H9 (cell line): ENCODE measurements at regions not wholly inside any gene's neighbourhood (a gene's known extent, or its start where the extent isn't known, plus 50 kb on each side); places are given as distances from the start of the nearest gene placed in this dataset.

ENCODE experiments used
- DNase-seq: peaks from one replicate; pipeline ENCODE4 v3.0.0-alpha.2; 2017
- H2AFZ ChIP-seq: one replicate; pipeline ENCODE4 v1.6.1; 2013; ENCODE audit warnings: mild to moderate bottlenecking, low read length, control low read depth, moderate library complexity
- H2AK5ac ChIP-seq: 2 replicates; pipeline ENCODE4 v1.6.1; 2013; ENCODE audit warnings: low read length, control low read depth, mixed read lengths; ENCODE audit not compliant: insufficient read length
- H2BK120ac ChIP-seq: one replicate; pipeline ENCODE4 v1.6.1; 2013; ENCODE audit warnings: low read depth, mild to moderate bottlenecking, low read length, control low read depth, inconsistent platforms; ENCODE audit not compliant: poor library complexity, severe bottlenecking
- H2BK12ac ChIP-seq: 2 replicates; pipeline ENCODE4 v1.6.1; 2013; ENCODE audit warnings: low read length, control low read depth, mixed read lengths, low read depth; ENCODE audit not compliant: insufficient read length
- H2BK15ac ChIP-seq: 2 replicates; pipeline ENCODE4 v1.6.1; 2013; ENCODE audit warnings: low read depth, low read length, control low read depth
- H2BK20ac ChIP-seq: one replicate; pipeline ENCODE4 v1.6.1; 2013; ENCODE audit warnings: low read depth, mild to moderate bottlenecking, low read length, control low read depth, inconsistent platforms; ENCODE audit not compliant: poor library complexity, severe bottlenecking
- H2BK5ac ChIP-seq: 2 replicates; pipeline ENCODE4 v1.6.1; 2013; ENCODE audit warnings: low read length, control low read depth, mixed read lengths; ENCODE audit not compliant: insufficient read length
- H3K14ac ChIP-seq: 2 replicates; pipeline ENCODE4 v1.6.1; 2013; ENCODE audit warnings: low read length, control low read depth; ENCODE audit not compliant: insufficient read depth
- H3K18ac ChIP-seq: 2 replicates; pipeline ENCODE4 v1.6.1; 2013; ENCODE audit warnings: low read depth, mild to moderate bottlenecking, mixed read lengths, low read length, control low read depth; ENCODE audit not compliant: insufficient read length
- H3K23ac ChIP-seq: 2 replicates; pipeline ENCODE4 v1.6.1; 2013; ENCODE audit warnings: low read length, control low read depth, mixed read lengths, low read depth; ENCODE audit not compliant: insufficient read length
- H3K23me2 ChIP-seq: 2 replicates; pipeline ENCODE4 v1.6.1; 2013; ENCODE audit warnings: low read depth, mild to moderate bottlenecking, mixed read lengths, low read length, control low read depth; ENCODE audit not compliant: insufficient read length, poor library complexity, severe bottlenecking
- H3K27ac ChIP-seq: 2 replicates; pipeline ENCODE4 v1.5.1; 2013; ENCODE audit warnings: low read length, control low read depth, mixed read lengths, low read depth; ENCODE audit not compliant: insufficient read length
- H3K27me3 ChIP-seq: 2 replicates; pipeline ENCODE4 v1.6.1; 2013; ENCODE audit warnings: low read length, control low read depth, inconsistent platforms; ENCODE audit not compliant: insufficient read depth
- H3K4ac ChIP-seq: 2 replicates; pipeline ENCODE4 v1.6.1; 2013; ENCODE audit warnings: low read depth, mild to moderate bottlenecking, control low read depth, inconsistent platforms, low read length, moderate library complexity
- H3K4me1 ChIP-seq: 2 replicates; pipeline ENCODE4 v1.6.1; 2013; ENCODE audit warnings: low read length, control low read depth, inconsistent platforms; ENCODE audit not compliant: insufficient read depth
- H3K4me2 ChIP-seq: 2 replicates; pipeline ENCODE4 v1.6.1; 2013; ENCODE audit warnings: low read length, control low read depth, mixed read lengths; ENCODE audit not compliant: insufficient read length, insufficient read depth
- H3K56ac ChIP-seq: 2 replicates; pipeline ENCODE4 v1.6.1; 2013; ENCODE audit warnings: low read depth, mild to moderate bottlenecking, mixed read lengths, low read length, control low read depth; ENCODE audit not compliant: insufficient read length
- H3K79me1 ChIP-seq: 2 replicates; pipeline ENCODE4 v1.6.1; 2013; ENCODE audit warnings: low read depth, mild to moderate bottlenecking, moderate library complexity, low read length, control low read depth, inconsistent platforms; ENCODE audit not compliant: insufficient read depth, poor library complexity, severe bottlenecking
- H3K79me2 ChIP-seq: 2 replicates; pipeline ENCODE4 v1.6.1; 2013; ENCODE audit warnings: low read length, control low read depth, inconsistent platforms; ENCODE audit not compliant: insufficient read depth
- H3K9ac ChIP-seq: 2 replicates; pipeline ENCODE4 v1.6.1; 2013; ENCODE audit warnings: low read length, control low read depth, mixed read lengths; ENCODE audit not compliant: insufficient read length; ENCODE audit errors: extremely low read depth
- H3K9me3 ChIP-seq: one replicate; pipeline ENCODE4 v1.6.1; 2013; ENCODE audit warnings: low read depth, low read length, inconsistent platforms; ENCODE audit not compliant: control insufficient read depth
- H3T11ph ChIP-seq: one replicate; pipeline ENCODE4 v1.6.1; 2013; ENCODE audit warnings: mild to moderate bottlenecking, low read length, control low read depth, inconsistent platforms
- H4K20me1 ChIP-seq: one replicate; pipeline ENCODE4 v1.6.1; 2013; ENCODE audit not compliant: control insufficient read depth, insufficient read length, insufficient read depth
- H4K5ac ChIP-seq: 2 replicates; pipeline ENCODE4 v1.6.1; 2013; ENCODE audit warnings: low read depth, mild to moderate bottlenecking, mixed read lengths, low read length, control low read depth; ENCODE audit not compliant: insufficient read length
- H4K8ac ChIP-seq: replicated peaks from 2 replicates; pipeline ENCODE4 v1.6.1; 2013; ENCODE audit warnings: low read length, control low read depth, mixed read lengths, low read depth; ENCODE audit not compliant: insufficient read length
- H4K91ac ChIP-seq: 2 replicates; pipeline ENCODE4 v1.6.1; 2013; ENCODE audit warnings: low read depth, mild to moderate bottlenecking, moderate library complexity, mixed read lengths, low read length, control low read depth; ENCODE audit not compliant: insufficient read length
- H3K27ac Mint-ChIP-seq, 3 experiments: 2 replicates in 2 of 3; 3 replicates in 1 of 3; pipeline ENCODE4 v1.8.0; 2020 to 2021; ENCODE audit warnings: mixed read lengths in 3 of 3, mild to moderate bottlenecking in 1 of 3, moderate library complexity in 1 of 3
- H3K27me3 Mint-ChIP-seq: 2 replicates; pipeline ENCODE4 v1.8.0; 2021; ENCODE audit warnings: low read depth, mild to moderate bottlenecking, moderate library complexity, mixed read lengths
- H3K36me3 Mint-ChIP-seq, 3 experiments: 2 replicates in 2 of 3; 3 replicates in 1 of 3; pipeline ENCODE4 v1.8.0; 2020 to 2021; ENCODE audit warnings: low read depth in 3 of 3, mixed read lengths in 3 of 3; ENCODE audit not compliant: insufficient read depth in 1 of 3
- H3K4me1 Mint-ChIP-seq, 2 experiments: 2 replicates each; pipeline ENCODE4 v1.8.0; 2020; ENCODE audit warnings: mixed read lengths in 2 of 2
- H3K4me3 Mint-ChIP-seq, 2 experiments: 2 replicates in 1 of 2; 3 replicates in 1 of 2; pipeline ENCODE4 v1.8.0; 2020 to 2021; ENCODE audit warnings: mild to moderate bottlenecking in 2 of 2, mixed read lengths in 2 of 2, moderate library complexity in 1 of 2
- H3K9me3 Mint-ChIP-seq, 2 experiments: 2 replicates in 1 of 2; 3 replicates in 1 of 2; pipeline ENCODE4 v1.8.0; 2020; ENCODE audit warnings: mild to moderate bottlenecking in 2 of 2, mixed read lengths in 2 of 2, moderate library complexity in 1 of 2
- CTCF ChIP-seq: fragments of 200-600 bp; sonication (generic); conservative IDR thresholded peaks from 3 replicates; pipeline ENCODE4 v1.8.0; 2021; ENCODE audit warnings: antibody characterized with exemption, mild to moderate bottlenecking
- WGBS: extraction: QIAGEN DNeasy Blood & Tissue Kit; methylation state at CpG from one replicate; pipeline ENCODE4 v1.1.7; 2013; ENCODE audit warnings: missing lambda C conversion rate, low lambda C conversion rate, mixed read lengths; ENCODE audit not compliant: insufficient read length; ENCODE audit errors: extremely low coverage; 5-methylcytosine and 5-hydroxymethylcytosine counted together

GRCh38 chr5:89281766-89282553 is 399.0 kb upstream of the MEF2C start:
- no peak overlapping the region for H3K27ac ChIP-seq

More at GRCh38 chr5:89281766-89282553, 399.0 kb upstream of the MEF2C start:
- no peaks in the 10 kb centered on the region for H3K27me3 ChIP-seq
- H3K4me1 ChIP-seq = no peaks in the 10 kb centered on the region
- H3K79me2 ChIP-seq = no peaks in the 10 kb centered on the region
- H3T11ph ChIP-seq = no peak overlapping the region
- H4K5ac ChIP-seq = no peak overlapping the region
- H4K20me1 ChIP-seq = no peaks in the 10 kb centered on the region
- no peak overlapping the region for H2AFZ ChIP-seq
- no peak overlapping the region for H3K9ac ChIP-seq
- H3K56ac ChIP-seq = no peak overlapping the region
- Mint-ChIP-seq H3K4me3 (no peak overlapping the region), H3K9me3 (no peaks in the 10 kb centered on the region; a peak in 1 of 5 replicates), H3K27me3 (no peaks in the 10 kb centered on the region; the same call in 1 of the 2 replicates), H3K36me3 (0 out of 7 replicates have a peak, but pooled peaks cover 0 to 1% (median 0%) of the 10 kb centered on the region in 3 experiments), H3K27ac (no peak overlapping the region), H3K4me1 (no peaks in the 10 kb centered on the region)
- no peak overlapping the region for H2BK120ac ChIP-seq
- H2BK5ac ChIP-seq = no peak overlapping the region
- no peak overlapping the region for H4K8ac ChIP-seq
- H3K4ac ChIP-seq = no peak overlapping the region
- H3K9me3 ChIP-seq = no peaks in the 10 kb centered on the region
- H3K4me2 ChIP-seq = no peak overlapping the region
- no peak overlapping the region for H3K14ac ChIP-seq
- H2AK5ac ChIP-seq = no peak overlapping the region
- no peak for TF ChIP-seq CTCF
- no peak overlapping the region for H4K91ac ChIP-seq
- no peak for DNase-seq
- H3K79me1 ChIP-seq = no peaks in the 10 kb centered on the region
- no peak overlapping the region for H3K23ac ChIP-seq
- no CpG with 5 or more reads among the region's 3 CpGs for WGBS
- no peak overlapping the region for H2BK15ac ChIP-seq
- H2BK12ac ChIP-seq = no peak overlapping the region
- no peak overlapping the region for H2BK20ac ChIP-seq
- no peaks in the 10 kb centered on the region for H3K23me2 ChIP-seq
- no peak overlapping the region for H3K18ac ChIP-seq
